Nephron (organoid): ENCODE measurements at regions not wholly inside any gene's neighbourhood (a gene's known extent, or its start where the extent isn't known, plus 50 kb on each side); places are given as distances from the start of the nearest gene placed in this dataset.
"Not testable (repeated sequence)": the region's sequence is repeated elsewhere in the genome, so short reads cannot be mapped to it uniquely, and the experiment has no call there.

Experiments
- H3K27ac Mint-ChIP-seq, 3 experiments: 2 replicates each; pipeline ENCODE4 v1.8.0; 2020; ENCODE audit warnings: mixed read lengths in 3 of 3, mild to moderate bottlenecking in 2 of 3, moderate library complexity in 1 of 3
- H3K27me3 Mint-ChIP-seq: 2 replicates; pipeline ENCODE4 v1.8.0; 2021; ENCODE audit warnings: low read depth, mild to moderate bottlenecking, moderate library complexity, mixed read lengths
- H3K36me3 Mint-ChIP-seq: 2 replicates; pipeline ENCODE4 v1.8.0; 2020; ENCODE audit warnings: low read depth, mixed read lengths
- H3K4me1 Mint-ChIP-seq: 2 replicates; pipeline ENCODE4 v1.8.0; 2020; ENCODE audit warnings: mixed read lengths
- H3K4me3 Mint-ChIP-seq, 3 experiments: 2 replicates each; pipeline ENCODE4 v1.8.0; 2020; ENCODE audit warnings: mild to moderate bottlenecking in 3 of 3, mixed read lengths in 3 of 3, moderate library complexity in 2 of 3
- H3K9me3 Mint-ChIP-seq: 2 replicates; pipeline ENCODE4 v1.8.0; 2020; ENCODE audit warnings: mixed read lengths
- TF ChIP-seq, protein P1 (sequence below), 3 experiments: fragments of 200-600 bp; sonication (generic); IDR thresholded peaks; one replicate each; pipeline ENCODE4 v1.5.0; 2021; ENCODE audit warnings: antibody characterized with exemption in 3 of 3; ENCODE audit not compliant: unreplicated experiment in 3 of 3

DNA sequence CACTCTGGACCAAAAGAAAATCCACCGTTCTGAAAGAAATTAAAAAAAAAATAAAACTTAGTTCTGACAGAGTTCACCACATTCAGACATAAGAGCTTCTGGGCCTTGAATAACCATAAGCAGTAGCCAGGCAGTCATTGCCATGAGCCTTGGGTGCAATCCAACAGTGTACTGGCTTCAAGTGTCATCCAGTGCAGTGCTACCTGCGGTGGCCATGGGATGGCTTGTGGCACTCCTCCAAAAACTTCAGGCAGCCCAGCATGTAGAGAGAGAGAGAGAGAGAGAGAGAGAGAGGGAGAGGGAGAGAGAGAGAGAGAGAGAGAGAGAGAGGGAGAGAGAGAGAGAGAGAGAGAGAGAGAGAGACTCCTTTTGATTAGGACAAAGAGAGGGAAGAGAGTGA is 208.5 kb downstream of the SPIN4 start:
- not testable (repeated sequence) for H3K36me3 Mint-ChIP-seq, H3K4me1 Mint-ChIP-seq

DNA sequence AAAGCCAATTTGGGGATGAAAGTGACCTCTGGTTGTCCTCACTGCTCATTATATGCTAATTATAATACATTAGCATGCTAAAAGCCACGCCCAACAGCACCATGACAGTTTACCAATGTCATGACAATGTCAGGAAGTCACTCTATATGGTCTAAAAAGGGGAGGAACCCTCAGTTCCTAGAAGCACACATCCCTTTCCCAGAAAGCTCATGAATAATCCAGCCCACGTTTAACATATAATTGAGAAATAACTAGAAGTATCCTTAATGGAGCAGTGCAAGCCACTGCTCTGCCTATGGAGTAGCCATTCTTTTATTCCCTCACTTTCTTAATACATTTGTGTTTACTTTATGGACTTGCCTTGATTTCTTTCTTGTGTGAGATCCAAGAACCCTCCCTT is 215.3 kb downstream of the SPIN4 start:
- not testable (repeated sequence) for H3K9me3 Mint-ChIP-seq, H3K4me3 Mint-ChIP-seq

More for the DNA sequence above, 208.5 kb downstream of the SPIN4 start:
- not testable (repeated sequence) for H3K27me3 Mint-ChIP-seq, H3K27ac Mint-ChIP-seq, H3K9me3 Mint-ChIP-seq, H3K4me3 Mint-ChIP-seq

DNA sequence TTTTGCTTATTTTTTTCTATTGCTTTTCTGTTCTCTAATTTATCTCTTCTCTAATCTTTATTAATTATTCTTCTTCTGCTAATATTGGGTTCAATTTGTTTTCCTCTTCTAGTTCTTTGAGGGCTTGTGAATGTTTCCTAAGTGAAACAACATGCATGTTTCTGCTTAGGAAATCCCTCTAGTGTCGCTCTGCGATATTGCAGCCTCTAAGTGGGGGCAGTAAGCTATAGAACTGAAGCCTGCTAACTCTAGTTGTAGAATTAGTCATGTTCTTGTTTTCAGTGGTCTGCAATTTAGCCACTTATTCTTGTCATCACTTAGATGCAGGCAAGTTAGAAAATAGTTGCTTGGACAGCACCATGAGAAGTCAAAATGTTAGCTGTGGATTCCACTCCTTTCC is 222.6 kb downstream of the SPIN4 start:
- H3K9me3 Mint-ChIP-seq = peaks cover 18% of the 10 kb centered on the region
- no peak overlapping the region for H3K27ac Mint-ChIP-seq
- H3K36me3 Mint-ChIP-seq = no peaks in the 10 kb centered on the region
- TF ChIP-seq, protein P1, sequence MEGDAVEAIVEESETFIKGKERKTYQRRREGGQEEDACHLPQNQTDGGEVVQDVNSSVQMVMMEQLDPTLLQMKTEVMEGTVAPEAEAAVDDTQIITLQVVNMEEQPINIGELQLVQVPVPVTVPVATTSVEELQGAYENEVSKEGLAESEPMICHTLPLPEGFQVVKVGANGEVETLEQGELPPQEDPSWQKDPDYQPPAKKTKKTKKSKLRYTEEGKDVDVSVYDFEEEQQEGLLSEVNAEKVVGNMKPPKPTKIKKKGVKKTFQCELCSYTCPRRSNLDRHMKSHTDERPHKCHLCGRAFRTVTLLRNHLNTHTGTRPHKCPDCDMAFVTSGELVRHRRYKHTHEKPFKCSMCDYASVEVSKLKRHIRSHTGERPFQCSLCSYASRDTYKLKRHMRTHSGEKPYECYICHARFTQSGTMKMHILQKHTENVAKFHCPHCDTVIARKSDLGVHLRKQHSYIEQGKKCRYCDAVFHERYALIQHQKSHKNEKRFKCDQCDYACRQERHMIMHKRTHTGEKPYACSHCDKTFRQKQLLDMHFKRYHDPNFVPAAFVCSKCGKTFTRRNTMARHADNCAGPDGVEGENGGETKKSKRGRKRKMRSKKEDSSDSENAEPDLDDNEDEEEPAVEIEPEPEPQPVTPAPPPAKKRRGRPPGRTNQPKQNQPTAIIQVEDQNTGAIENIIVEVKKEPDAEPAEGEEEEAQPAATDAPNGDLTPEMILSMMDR (IDR thresholded peaks at IDR 0.05; ENCODE audit: unreplicated experiment in 3 of 3) = no peak
- H3K27me3 Mint-ChIP-seq = no peaks in the 10 kb centered on the region
- no peak overlapping the region for H3K4me3 Mint-ChIP-seq
- no peaks in the 10 kb centered on the region for H3K4me1 Mint-ChIP-seq

More for the DNA sequence above, 215.3 kb downstream of the SPIN4 start:
- H3K27me3 Mint-ChIP-seq, H3K36me3 Mint-ChIP-seq, H3K27ac Mint-ChIP-seq, H3K4me1 Mint-ChIP-seq: not testable (repeated sequence)

DNA sequence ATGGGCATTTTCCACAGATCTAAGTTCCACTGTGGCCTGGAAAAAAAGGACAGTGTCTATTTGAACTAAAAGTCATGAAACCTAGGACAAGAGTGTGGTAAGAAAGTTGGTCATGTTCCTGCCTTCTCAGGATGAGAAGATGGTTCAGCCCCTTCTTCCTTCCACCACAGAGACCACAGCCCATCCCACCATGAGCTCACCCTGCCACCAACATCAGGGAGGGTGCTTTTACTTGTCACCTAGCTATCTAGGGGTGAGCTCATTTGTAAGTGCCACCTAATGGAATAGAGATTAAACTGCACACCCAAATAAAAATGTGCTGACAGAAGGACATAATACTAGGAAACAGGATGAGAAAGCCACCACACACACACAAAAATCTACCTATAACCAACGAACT is 235.9 kb downstream of the SPIN4 start:
- no peaks in the 10 kb centered on the region for H3K36me3 Mint-ChIP-seq
- TF ChIP-seq, protein P1 (IDR thresholded peaks at IDR 0.05; ENCODE audit: unreplicated experiment in 3 of 3) = no peak
- H3K4me1 Mint-ChIP-seq = no peaks in the 10 kb centered on the region
- no peak overlapping the region for H3K27ac Mint-ChIP-seq
- H3K9me3 Mint-ChIP-seq = peaks cover 36% of the 10 kb centered on the region
- no peaks in the 10 kb centered on the region for H3K27me3 Mint-ChIP-seq
- no peak overlapping the region for H3K4me3 Mint-ChIP-seq

DNA sequence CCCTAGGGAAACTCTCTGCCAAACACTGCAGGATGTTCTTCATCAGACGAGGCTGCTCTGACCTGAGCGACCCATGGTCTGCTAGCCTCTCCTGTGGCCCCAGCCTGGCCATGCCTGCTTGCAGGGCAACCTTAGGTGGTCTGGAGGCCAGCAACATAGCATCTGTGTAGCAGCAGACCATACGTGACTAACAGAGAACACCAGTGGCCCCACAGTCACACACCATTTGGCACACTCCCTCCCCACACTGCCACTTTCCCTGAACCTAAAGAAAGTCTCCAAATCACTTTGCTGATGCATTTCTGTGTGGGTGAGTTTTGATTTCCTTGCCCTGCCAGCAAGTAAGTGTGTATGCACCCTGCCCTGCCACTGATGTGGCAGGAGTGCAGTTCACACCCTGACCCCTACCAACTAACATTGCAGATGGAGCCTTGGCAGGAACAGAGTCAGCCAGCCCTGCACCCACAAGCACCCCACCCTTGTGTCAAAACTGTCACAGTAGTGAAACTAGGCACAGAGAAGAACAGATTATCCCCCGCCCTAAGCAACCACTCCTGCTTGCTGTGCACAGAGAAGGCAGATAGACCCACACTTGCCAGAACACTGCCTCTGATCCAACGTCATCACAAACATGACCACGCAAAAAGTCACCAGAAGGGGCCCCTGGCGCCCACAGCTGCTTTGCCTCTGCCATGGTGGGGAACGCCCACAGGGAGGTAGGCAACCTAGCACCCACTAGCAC is 249.1 kb downstream of the SPIN4 start:
- Mint-ChIP-seq H3K36me3 (no peaks in the 10 kb centered on the region), H3K27me3 (no peaks in the 10 kb centered on the region), H3K27ac (no peak overlapping the region), H3K9me3 (peaks cover 57% of the 10 kb centered on the region), H3K4me3 (no peak overlapping the region), H3K4me1 (no peaks in the 10 kb centered on the region)
- TF ChIP-seq, protein P1 (IDR thresholded peaks at IDR 0.05; ENCODE audit: unreplicated experiment in 3 of 3) = no peak

DNA sequence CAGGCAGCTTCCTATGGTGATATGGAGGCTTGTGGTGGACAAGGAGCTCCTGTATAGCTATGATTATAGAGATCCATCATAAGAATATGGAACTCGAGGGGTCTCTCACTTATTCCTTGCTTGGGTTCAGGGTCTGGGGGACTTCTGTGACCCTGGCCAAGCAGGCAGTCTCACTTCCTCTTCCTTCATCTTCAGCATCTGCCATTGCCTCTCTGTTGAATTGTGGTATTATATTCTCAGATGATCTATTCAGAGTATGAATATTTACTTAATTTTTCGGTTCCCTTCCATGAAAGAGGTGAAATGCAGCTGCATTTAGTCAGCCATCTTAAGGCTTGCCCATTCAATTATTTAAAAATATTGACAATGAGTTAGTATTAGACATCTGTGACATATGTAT is 292.9 kb downstream of the SPIN4 start:
- no peak overlapping the region for H3K27ac Mint-ChIP-seq
- no peaks in the 10 kb centered on the region for H3K4me1 Mint-ChIP-seq
- TF ChIP-seq, protein P1 (IDR thresholded peaks at IDR 0.05; ENCODE audit: unreplicated experiment in 3 of 3) = no peak
- H3K36me3 Mint-ChIP-seq = no peaks in the 10 kb centered on the region
- H3K4me3 Mint-ChIP-seq = no peak overlapping the region
- H3K27me3 Mint-ChIP-seq = no peaks in the 10 kb centered on the region
- H3K9me3 Mint-ChIP-seq = peaks cover 35% of the 10 kb centered on the region

DNA sequence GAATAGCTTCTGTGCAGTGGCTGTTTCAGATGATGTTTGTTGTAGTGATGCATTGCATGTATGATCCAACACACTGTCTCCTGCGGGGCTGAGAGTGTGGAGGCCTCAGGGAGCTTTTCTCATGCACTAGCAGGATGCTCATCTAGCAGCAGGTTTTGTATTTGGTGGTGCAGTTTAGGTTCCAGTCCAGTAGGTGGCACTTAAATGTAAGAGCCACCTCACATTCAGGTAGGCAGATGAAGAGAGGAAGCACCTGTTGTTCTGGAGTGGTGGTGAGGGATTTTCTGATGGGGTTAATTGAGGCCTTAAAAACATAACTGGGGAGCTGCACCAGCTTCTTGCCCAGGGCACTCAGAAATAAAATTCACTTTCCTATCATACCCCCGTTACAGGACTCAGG is 300.9 kb downstream of the SPIN4 start:
- Mint-ChIP-seq H3K9me3 (peaks cover 38% of the 10 kb centered on the region), H3K4me3 (no peak overlapping the region), H3K27me3 (no peaks in the 10 kb centered on the region), H3K4me1 (no peaks in the 10 kb centered on the region), H3K27ac (no peak overlapping the region), H3K36me3 (no peaks in the 10 kb centered on the region)
- TF ChIP-seq, protein P1 (IDR thresholded peaks at IDR 0.05; ENCODE audit: unreplicated experiment in 3 of 3) = no peak
